Fibroblast of skin of abdomen (primary cell): ENCODE measurements at regions not wholly inside any gene's neighbourhood (a gene's known extent, or its start where the extent isn't known, plus 50 kb on each side); places are given as distances from the start of the nearest gene placed in this dataset.
A peak's percentile ranks its signal among the peaks of the same experiment; 100 is the strongest.
"Not testable (repeated sequence)": the region's sequence is repeated elsewhere in the genome, so short reads cannot be mapped to it uniquely, and the experiment has no call there.

Experiments
- DNase-seq: peaks from one replicate; pipeline ENCODE4 v3.0.0-alpha.2; 2013

DNA sequence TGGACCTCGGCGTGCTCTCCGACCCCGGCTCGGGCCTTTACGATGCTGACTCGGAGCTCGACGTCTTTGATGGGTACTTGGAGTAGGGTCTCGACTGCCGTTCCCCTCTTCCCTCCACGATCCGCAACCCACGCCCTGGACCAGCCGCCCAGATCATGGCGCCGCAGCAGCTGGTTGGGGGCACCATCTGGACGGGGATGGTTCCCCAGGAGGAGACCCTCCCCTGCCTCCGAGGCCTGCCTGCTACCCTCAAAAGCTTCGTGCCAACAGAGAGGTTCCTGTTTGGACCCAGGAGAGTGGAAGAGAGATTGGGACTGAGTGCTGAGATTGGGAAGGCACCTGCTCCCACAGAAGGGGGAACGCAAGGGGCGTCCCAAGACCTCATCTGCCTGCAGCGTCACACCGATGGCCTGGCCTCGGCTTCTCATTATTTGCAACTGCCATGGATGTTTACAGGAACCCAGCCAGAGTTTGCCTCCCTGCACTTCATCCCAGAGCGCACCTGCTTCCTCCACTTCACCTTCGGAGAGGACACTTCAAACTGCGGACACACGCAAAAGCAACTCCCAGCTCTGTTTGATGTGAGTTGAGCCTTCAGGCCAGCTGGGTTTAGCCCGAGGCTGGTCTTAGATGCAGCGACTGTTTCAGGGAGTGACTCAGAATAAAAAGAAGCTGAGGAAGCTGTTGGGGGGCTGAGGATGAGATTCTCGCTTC lies 58.9 kb downstream of the GOLGA6L7 start:
- DNase-seq, result not testable (repeated sequence)

DNA sequence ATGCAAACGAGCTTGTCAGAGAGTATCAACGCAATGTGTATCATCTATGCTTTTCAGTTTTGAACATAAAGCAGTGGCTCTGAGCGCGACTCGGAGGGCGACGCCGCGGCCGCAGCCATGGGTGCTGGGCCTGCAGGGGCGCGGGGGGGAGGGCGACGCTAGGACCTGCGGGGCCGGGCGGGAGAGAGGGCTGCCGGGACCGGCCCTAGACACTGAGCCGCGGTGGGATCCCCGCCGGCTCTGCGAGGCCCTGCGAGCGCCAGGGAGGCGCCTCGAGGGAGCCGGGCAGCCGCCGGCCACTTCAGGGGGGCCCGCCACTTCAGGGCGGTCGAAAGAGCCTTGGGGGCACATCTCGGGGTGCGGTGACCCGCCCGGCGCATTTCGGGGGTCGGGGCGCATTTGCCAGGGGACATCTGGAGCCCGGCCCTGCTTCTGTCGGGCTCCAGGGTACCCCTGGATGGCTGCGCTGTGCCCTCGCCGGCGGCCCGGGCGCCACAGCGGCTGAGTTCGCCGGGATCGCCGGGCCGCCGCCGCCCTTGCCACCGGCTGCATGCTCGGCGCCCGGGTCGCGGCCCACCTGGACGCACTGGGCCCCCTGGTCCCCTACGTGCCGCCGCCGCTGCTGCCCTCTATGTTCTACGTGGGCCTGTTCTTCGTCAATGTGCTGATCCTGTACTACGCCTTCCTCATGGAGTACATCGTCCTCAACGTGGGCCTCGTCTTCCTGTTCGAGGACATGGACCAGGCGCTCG lies 59.6 kb downstream of the GOLGA6L7 start:
- DNase-seq, result not testable (repeated sequence)

DNA sequence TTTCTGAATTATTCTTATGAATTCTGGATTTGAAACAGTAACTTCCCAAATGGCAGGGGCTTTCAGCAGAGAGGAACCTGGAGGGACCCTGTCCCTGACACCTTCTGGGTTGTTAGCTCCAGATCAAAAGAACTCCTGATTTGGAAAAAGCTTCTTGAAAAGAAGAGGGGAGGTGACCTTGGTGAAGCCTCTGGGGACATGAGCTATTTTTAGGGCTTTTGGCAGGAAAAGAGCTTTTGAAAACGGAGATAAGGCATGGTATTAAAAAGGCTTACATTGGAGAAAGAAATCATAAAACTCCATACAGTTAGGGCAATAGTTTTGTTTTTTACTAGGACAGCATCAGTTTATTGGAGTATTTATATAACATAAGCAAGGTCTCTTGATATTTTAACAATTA lies 60.3 kb downstream of the GOLGA6L7 start:
- not testable (repeated sequence) for DNase-seq

DNA sequence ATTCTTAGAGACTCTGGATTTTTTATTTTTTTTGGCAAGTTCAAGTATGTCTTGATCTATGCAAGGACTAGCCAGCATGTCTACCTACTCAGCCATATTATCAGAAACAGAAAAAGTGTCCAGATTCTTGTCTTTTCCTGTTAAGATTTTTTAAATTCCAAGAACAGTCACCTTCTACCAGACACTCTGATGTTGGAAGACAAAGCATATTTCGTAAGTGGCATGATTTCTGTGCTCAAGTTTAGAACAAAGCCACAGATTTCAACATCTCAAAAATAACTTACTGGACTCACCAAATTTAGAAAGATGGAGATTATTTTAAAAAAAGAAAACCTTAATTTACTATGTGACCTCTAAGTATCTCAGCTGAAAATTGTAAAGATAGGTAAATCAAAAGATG lies 61.9 kb downstream of the GOLGA6L7 start:
- peak; percentile 58 for DNase-seq

DNA sequence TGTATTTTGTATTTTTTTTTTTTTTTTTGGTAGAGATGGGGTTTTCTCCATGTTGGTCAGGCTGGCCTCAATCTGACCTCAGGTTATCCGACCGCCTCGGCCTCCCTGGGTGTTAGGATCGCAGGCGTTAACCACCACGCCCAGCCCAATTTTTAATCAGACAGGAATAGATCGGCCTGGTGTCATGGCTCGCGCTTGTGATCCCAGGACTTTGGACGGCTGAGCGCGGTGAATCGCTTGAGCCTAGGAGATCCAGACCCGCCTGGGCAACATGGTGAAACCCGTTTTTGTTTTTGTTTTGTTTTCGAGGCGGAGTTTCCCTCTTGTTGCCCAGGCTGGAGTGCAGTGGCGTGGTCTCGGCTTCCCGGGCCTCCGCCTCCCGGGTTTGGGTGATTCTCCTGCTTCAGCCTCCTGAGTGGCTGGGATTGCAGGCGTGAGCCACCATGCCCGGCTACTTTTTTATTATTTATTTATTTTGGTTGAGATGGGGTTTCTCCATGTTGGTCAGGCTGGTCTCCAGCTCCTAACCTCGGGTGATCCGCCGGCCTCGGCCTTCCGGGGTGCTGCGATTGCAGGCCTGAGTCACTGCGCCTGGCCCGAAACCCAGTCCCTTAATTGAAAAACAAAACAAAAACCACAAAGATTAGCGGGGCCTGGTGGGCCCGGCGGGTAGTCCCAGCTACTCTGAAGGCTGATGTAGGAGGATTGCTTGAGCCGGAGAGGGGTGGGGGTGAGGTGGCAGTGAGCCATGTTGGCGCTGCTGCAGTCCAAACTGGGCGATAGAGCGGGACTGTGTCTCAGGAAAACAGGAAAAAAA lies 63.9 kb downstream of the GOLGA6L7 start:
- not testable (repeated sequence) for DNase-seq

DNA sequence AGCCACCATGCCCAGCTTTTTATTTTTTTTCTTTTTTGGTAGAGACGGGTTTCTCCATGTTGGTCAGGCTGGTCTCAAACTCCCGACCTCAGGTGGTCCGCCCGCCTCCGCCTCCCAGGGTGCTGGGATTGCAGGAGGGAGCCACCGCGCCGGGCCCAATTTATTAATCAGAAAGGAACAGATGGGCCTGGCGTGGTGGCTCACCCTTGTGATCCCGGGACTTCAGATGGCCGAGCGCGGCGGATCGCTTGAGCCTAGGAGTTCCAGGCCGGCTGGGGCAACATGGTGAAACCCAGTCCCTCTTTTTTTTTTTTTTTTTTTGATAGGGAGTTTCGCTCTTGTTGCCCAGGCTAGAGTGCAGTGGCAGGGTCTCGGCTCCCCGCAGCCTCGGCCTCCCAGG lies 64.6 kb downstream of the GOLGA6L7 start:
- DNase-seq, result no peak

DNA sequence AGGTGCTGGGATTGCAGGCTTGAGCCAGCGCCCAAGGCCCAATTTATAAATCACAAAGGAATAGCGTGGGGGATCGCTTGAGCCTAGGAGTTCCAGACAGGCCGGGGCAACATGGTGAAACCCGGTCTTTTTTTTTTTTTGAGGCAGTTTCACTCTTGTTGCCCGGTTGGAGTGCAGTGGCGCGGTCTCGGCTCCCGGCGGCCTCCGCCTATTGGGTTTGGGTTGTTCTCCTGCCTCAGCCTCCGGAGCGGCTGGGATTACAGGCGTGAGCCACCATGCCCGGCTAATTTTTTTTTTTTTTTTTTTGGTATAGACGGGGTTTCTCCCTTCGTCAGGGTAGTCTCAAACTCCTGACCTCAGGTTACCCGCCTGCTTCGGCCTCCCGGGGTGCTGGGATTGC lies 65.0 kb downstream of the GOLGA6L7 start:
- no peak for DNase-seq

DNA sequence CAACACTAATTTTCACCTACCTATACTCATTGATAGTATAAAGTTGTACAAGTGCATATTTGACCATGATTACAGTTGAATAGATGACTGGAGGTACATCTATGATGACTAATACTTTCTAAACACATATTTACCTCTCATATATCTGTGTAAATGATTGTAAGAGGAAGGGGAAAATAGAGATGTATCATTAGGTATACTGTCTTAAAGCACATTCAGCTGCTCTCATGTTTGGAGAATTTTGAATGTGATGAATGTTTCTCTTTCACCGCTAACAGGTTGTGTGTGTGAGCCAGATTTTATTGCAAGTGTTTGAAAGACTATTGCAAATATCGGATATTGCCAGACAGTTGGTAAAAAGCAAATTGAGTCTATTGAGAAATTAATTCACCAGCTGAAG lies 66.2 kb upstream of the GOLGA8M start:
- DNase-seq, result not testable (repeated sequence)

DNA sequence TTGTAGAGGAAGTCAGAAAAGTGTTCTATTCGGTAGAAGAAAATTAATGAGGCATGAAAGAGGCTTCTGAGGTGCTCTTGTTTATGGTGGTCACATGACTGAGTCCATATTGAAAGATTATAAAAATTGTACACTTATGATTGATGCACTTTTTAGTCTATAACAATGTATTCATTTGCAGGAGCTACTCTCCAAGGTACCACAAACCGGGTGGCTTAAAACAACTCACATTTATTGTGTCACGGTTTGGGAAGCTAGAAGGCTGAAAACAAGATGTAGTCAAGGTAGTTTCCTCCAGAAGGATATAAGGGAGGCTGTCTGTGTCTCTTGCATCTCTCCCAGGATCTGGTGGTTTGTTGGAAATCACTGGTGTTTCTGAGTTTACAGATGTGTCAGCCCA lies 60.6 kb upstream of the GOLGA8M start:
- DNase-seq, result not testable (repeated sequence)
